Hippocampal formation (tissue), 2 donors: ENCODE measurements at regions not wholly inside any gene's neighbourhood (a gene's known extent, or its start where the extent isn't known, plus 50 kb on each side); places are given as distances from the start of the nearest gene placed in this dataset.

ENCODE experiments used
- DNase-seq, 2 donors: peaks; one replicate each; lab custom pipeline; 2025; lab: John Stamatoyannopoulos, UW

DNA sequence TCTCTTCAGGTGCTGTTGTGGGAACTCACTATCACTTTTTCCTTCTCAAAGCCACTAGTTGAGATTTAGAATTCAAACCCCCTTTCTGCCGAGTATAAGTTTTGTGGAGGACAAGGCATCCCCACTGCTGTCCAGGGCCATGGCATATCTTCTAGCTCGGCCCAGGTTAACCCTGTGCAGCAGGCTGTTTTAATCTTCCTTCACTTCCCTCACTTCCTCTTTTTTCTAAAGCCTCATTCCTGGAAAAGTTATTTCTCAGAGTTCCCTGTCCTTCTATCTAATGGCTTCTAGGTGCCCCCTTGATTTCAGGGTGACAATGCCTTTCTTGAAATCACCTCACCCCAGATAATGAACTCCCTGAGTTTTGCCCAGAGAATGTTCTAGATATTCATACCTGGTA lies 222.3 kb downstream of the SNX10 start:
- no peak for DNase-seq

DNA sequence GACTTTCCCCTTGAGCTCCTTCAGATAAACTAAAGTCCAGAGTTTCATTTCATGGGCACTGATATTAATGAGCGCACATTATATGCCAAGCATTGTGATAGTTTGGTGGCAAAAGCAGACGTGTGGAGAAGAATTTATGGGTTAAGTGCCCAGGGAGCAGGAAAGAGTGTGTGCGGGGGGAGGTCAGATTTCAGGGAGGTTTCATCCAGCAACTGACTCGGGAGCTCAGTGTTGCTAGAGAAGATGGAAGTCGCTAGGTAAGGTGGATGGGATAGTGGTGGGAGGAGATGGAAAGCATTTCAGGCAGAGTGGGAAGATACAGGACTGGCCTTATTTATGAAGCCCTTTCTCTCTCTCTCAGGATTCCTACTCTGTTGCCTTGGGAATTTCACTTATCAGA lies 223.0 kb downstream of the SNX10 start:
- DNase-seq = no peak

DNA sequence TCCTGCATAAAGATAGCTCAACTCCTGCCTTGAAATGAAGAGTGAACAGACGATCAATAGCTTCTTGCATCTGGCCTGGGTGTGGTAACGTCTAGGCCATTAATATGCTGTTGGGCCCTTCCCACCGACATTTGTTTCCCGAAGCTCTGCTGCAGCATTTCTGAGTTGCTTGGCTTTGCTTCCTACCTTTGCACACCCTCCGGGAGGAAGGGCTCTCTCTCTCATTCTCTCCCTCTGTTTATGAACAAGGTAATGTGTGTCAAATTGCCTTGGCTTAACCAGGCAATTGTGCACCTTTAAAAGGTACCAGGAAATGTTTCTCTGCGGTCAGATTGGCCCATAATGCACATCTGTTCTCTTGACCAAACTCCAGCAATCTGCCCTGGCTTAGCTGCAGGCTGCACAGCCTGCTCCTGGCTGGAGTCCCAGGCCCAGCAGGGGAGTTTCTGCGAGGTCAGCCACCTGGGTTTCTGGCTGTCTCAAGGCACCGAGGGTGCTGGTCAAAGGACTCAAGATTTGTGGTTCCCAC lies 223.7 kb downstream of the SNX10 start:
- no peak for DNase-seq

DNA sequence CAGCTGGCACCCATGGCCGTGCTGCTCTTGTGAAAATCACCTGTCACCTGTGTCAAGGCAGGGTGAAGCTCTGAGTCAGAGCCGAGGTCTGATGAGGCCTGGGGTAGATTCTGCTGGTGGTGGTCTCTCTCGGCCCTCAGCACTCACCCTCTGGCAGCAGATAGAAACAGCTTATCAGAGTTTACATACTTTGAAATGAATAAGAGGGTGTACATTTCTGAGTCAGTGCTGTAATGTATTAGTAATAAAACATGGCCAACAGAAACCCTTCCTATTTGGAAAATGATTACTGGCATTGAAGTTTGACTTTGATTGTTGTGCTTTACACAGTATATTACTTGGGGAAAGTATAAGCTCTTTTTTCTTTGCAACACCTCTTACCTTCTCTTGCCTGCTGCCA lies 228.8 kb downstream of the SNX10 start:
- DNase-seq = no peak

DNA sequence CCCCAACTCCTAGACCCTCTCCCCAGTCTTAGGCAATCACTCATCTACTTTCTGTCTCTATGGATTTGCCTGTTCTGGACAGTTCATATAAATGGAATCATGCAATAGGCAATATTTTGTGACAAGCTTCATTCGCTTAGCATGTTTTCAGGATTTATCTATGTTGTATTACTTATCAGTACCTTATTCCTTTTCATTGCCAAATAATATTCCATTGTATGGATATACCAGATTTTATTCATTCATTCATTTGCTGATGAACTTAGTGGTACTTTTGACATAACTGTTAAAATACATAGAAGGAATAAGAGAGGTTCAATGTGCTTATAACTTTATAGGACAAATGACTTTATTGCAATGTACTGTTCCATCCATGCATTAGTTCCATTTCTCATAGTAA lies 231.0 kb downstream of the SNX10 start:
- no peak for DNase-seq

DNA sequence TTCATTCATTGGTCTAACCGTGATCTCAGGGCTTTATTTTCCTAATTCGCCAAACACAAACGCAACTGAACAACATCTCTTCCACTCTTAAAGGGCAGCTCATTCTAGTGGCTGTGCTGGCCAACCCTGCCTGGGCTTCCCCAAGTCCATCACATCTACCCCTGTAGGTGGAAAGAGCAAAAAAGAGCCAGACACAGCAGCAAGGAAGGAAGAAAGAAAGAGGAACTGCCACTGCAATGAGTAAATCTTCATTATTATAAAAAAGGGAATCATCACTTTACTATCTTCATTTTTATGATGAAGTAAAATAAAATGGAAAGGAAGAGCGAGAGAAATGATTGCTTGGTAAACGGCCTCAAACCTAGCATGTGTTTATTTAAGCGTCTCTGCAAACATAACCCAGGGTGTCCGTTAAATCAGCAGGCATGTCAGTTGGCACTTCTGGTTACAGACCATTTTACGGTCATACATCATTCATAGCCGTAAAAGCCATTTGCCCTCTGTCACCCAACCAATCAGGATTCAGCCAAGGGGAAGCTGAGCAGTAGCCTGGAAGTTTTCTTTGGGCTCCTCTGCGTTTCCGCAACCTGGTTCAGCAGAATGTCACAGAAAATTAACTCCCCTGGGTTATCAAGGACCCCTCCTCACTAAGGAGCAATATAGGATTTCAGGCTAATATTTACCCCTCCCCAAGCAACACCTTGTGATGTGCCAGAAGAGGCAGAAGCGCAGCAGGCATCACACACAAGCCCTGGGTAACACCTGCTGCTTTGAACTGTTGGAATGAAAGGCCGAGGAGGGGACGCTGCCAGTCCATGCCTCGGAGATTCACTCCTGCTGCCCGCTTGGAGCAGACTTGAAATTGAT lies 234.0 kb downstream of the SNX10 start:
- no peak for DNase-seq

DNA sequence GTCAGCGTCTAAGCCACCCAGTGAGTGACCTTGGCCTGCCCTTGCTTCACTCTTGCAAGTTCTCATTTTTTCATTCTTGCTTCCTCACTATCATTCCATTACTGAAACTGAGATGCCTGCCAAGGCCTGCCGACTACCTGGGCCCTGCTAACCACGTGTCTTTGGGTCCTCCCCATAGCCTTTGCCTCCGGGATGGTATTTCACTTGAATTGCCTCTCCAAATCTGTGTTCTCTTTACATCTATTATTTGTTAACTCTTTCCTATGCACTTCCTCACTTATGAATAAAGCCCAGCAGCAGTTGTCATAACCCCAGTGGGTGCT lies 234.6 kb downstream of the SNX10 start:
- no peak for DNase-seq

DNA sequence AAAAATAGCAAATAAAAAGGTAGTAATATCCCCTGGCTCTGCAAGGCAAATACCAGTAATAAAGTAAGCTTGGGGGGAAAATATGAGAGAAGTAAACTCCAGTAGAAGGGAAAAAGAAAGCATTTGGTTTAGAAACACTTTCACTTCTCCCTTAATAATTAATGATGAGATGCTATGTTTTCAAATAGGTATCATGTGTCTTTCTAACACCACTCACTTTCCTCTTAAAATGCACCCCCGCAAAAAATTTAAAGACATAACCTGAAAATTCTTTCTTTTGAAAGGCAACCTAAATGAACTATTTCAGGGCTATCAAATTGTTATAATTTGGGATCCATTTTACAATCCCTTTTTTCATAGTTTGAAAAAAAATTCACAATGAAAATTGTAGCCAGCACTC lies 240.3 kb downstream of the SNX10 start:
- no peak for DNase-seq

DNA sequence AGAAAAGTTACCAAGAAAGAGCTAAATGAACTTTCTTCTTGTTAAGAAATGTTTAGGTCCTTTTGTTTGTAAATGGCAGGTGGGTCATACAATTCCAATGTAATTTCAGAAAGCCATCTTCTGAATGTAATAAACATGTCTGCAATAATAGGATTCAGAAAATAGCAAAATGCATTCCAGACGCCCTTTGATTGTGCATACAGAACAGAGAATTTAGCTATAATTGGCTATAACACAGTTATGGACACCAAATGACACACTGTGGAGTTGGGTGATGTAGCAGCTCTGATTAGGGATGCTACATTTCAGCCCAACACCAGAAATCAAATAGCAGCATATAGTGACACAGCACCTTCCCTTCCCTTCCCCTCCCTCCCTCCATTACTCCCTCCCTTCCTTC lies 240.8 kb downstream of the SNX10 start:
- DNase-seq = no peak

DNA sequence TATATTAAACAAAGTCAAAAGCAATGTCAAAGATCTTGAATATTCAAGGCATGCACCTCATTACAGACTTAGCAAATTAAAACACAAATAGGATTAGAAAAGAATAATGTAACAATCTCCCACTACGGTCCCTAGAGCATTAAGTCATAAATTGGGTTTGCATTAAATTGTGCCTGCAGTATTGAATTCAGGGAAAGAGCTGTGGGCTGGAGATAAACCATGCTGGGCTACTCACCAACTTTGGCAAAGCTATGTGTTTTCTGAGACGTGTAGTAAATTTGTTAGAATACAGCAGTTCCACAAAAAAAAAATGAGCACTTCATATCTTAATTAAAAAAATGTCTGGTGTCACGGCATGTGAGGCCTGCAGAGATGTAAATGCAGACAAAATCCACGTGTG lies 241.6 kb downstream of the SNX10 start:
- DNase-seq = no peak

DNA sequence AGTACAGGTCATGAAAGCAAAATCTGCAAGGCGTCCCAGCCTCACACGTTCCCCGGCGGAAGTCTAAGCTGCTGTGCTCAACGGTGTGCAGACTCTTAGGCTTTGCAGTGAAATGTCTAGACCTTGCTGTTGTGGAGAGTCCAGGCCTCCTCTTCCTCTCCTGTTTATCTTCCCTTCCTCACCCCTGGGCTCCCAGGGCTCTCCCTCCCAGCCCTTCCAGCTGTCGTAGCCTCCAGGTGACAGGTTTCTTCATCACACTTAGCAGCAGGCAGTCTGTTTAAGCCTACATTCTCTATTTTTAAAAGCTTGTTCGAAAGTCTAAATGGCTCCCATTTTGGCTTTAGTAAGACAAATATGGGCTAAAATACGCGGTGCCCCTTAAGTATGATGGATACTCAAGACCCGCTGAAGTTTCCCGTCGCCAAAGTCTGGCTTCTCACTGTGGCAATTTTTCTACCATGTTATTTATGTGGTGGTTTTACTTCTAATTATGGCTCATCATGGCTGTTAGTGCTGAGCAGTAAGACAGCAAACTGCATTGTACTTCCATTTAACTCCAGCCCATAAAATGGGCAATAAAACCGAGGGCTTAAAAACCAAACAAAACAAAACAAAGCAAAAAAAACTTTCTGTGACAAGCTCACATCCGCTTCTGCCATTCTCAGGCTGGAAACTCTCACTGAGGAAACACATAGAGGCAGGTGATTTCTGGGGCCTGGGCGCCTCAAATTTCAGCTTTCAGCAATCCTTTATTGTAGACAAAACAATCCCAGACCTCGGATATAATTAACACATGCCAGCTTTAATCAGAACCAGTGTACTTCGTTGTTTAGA lies 243.2 kb downstream of the SNX10 start:
- no peak for DNase-seq

DNA sequence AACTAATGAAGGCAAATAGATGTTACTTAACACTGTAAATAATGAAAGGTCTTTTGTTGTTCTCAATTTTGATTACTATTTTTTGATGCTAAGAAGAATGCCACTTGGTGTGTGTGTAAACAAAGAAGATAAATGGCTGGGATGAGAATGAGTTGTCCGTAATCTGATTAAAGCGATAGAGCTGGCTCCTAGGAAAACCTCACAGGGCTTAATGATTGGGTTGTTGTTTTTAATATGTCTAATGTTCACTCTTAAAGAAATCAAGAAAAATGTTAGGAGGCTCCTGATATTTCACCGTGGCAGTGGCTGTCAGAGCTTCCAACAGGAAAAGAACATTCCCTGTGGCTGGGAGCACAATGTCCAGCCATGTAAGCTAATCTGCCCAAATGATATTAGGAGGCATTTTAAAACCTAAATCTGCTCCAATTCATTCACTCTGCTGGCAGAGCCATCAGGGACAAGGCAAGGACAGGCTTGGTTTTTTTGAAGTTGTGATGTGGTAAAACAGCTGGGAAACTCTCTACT lies 243.9 kb downstream of the SNX10 start:
- DNase-seq = no peak

DNA sequence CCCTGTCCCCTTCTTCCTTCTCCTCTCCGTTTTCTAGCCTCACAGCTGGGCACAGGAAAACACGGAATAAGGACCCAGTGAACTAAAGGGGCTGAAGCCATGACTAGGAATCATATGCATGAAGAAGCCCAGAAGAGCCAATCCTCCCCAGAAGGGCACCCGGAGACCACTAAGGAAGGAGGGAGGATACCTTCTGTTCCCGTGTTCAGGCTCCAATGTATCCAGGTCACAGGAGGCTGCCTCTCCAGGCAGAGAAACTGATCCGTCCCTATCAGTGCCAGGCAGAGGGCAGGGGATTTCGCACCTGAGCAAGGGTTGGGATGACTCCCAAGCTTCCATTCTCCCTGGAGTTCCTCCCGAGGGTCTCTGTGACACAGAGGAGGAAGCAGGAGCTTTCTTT lies 246.6 kb downstream of the SNX10 start:
- DNase-seq = no peak

DNA sequence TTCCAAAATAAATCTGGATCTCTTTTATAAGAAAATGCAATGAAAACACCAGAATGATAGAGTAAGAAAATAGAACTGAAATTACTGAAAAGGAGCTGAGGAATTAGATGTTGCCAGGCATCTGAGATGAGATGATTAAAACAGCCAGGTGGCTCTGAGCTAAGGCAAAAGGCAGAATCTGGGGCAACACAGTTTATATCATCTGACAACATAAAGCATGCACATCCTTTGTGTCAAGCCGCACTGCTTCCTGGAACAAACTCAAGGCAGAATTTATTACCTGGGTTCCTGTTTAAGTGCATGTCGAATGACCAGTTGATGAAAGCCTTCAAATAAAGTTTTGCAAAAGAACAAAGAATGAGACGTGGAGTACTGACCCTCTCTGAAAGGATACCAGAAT lies 247.0 kb downstream of the SNX10 start:
- no peak for DNase-seq

DNA sequence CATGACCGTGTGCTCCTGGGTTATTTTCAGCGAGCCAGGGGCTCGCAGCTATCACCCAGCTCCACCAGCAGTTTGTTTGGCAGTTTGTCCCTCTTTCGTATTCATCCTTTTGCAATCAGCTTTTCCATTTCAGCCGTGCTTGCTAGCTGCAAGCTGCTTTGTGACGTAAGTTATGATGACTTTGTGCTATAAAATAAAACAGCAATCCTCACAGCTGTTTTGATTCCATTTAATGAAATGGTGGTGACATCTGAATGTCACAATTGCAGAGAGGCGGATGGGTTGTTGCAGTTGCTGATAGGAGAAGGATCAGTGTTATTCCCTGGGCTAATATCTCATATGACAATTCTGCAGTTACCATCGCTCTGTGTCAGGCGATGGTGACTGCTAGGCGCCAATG lies 251.7 kb downstream of the SNX10 start:
- no peak for DNase-seq

DNA sequence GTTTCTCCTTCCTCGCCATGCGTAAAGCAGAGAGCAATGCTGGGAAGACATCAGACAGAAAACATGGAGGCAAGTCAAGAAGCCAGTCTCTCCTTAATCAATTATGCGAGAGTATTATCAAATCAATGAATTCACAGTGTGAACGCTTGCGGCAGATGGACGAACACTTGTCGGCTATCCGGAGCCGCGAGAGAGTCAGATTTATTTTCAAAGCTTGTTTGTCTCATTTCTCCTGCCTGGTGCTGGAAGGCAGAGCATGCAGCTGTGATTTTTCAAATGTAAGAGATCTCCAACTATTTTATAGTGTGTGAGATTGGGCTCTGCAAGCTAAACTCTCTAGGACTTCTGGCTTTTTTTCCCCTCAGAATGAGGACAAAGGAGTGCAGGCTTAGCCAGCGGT lies 252.3 kb downstream of the SNX10 start:
- no peak for DNase-seq

DNA sequence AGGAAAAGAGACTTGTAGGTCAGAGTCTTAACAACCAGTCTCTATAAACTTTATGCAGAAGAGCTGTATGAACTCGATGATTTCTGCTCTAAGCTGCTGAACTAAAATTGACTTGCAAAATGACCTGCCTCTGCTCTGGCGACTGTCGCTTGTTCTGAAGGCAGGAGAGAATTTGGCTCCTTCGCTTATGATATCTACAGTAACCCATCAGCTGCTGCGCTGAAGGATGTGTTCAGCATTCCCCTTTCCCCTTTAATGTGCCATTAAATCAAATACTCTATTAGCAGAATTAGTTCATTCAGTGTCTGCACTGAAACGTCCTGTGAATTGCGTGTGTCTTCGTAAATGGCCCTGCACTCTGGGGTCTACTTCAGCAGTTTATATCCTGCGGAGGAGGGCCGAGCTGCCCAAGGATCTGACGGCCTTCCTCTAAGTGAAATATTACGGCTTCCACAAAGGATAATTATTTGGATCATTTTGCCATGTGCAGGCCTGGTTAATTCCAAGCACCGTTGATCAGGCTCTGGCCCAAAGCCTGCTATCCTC lies 254.9 kb downstream of the SNX10 start:
- no peak for DNase-seq

DNA sequence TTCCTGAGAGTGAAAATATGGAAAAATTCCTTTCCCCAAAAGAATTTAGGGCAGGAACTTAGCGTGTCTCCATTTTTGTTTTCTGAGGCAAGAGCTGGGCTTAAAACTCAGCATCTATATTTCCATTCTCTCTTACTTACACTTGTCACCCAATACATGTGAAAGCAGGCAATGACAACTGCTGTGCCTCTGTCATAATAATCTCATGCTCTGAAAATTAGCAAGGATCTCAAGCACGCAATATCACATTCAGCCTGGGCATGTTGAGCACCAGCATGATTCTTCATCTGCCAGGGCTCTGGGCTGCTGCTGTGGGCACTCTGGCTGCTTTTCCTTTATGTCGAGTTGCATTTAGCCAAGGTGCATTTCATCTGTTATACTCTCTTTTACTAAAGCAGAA lies 255.5 kb downstream of the SNX10 start:
- no peak for DNase-seq

DNA sequence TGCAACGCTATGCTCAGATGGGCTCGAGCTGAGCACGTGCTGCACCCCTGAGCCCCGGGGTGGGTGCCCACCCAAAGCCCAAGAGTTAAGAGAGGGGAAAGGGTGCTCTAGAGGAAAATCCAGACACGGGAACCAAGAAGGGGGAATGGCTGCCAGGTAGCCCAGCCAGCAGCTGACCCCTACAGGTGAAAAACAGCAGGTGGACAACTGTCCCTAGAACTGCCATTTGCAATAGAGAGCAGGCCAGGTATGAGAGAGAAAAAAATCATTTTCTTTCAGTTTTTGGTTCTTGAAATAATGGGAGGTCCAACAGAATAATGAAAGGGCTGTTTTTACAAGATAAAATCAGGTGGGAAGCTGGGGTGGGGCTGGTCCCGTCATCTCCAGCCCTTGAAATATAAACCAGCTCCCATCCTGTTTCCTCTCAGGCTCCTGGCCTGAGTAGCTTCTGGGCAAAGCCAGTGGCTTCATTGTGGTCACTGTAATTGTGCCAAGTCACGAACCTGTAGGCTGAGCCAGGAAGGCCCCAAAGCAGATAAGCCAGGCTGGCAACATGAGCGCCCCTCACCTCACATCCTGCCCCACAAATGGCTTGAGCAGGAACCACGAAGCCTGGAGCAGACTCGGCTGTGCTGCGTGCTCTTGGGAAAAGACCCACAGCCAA lies 257.8 kb downstream of the SNX10 start:
- no peak for DNase-seq

DNA sequence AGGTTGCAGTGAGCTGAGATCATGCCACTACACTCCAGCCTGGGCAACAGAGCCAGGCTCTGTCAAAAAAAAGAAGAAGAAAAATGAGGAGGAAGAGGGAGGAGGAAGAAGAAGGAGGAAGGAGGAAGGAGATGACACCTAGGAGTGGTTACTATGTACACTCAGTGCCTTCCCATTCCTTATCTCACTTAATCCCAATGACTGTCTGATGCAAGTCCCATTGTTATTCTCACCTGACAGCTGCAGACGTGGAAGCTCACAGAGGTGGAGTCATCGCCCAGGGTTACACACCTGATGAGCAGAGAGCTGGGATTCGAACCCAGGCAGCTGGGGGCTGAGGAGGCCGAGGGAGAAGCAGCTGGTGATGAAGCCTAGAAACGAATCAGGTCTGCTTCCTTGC lies 258.8 kb downstream of the SNX10 start:
- DNase-seq = no peak

DNA sequence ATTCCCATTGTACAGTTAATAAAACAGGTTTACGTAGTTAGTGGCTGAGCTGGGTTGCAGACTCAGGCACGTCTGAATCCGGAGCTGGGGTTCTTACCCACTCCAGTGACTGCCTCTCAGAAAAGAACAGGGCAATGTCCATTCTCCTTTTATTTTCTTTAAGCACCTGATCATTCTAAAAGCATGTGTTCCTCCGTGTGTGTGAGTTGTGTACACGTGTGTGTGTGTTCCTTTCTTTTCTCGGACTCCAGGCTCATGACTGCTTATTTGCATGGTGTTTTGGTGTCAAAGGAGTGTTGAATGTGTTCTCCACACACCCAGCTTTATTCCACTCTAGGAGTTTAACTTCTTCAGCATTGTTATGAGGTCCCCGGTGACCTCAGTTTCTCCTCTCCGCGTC lies 260.1 kb downstream of the SNX10 start:
- DNase-seq = no peak

DNA sequence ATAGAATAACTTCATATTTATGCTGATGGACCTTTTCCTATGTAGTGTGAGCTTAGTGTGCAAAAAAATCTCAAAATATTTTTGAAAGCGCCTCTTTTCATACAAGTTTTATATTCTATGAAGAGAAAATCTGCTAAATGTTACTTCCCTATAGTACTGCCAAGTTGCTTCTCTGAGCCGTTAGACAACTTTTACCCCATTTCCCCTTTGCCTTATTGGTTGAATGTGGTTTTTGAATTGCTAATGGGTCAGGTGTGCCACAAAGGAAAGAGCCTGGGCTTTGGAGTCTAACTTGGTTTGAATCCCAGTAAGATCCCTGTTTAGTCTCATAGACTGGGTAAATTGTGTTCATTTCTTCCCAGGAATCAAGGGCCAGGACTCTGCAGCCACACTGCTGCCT lies 261.5 kb downstream of the SNX10 start:
- DNase-seq = no peak
